ENCODE measurements at regions not wholly inside any gene's neighbourhood (a gene's known extent, or its start where the extent isn't known, plus 50 kb on each side); places are given as distances from the start of the nearest gene placed in this dataset.
A peak's percentile ranks its signal among the peaks of the same experiment; 100 is the strongest.
"Not testable (repeated sequence)": the region's sequence is repeated elsewhere in the genome, so short reads cannot be mapped to it uniquely, and the experiment has no call there.

- no peak for DNase-seq (ENCODE audit: low spot score)
Observed at GRCh38 chr1:5140136-5140535, 485.7 kb downstream of the AJAP1 start.

- DNase-seq (ENCODE audit: low spot score), result no peak
Observed at GRCh38 chr1:5129746-5130355, 475.4 kb downstream of the AJAP1 start.

- no peak for DNase-seq (ENCODE audit: low spot score)
Observed at GRCh38 chr1:5125208-5125607, 470.8 kb downstream of the AJAP1 start.

DNA sequence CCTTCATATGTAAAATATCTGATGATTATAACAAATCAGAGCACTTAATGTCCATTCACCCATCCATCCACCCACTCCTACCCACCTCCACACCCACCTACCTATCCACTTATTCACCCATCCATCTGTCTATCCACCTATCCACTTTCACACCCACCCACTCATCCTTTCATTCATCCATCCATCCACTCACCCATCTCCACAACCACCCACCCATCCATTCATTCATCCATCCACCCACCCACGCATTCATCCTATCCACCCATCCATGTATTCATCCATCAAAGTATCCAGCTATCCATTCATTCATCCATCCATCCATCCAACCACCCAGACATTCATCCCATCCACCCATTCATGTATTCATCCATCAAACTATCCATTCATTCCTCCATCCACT lies 466.1 kb downstream of the AJAP1 start:
- DNase-seq (ENCODE audit: low spot score), result no peak

- no peak for DNase-seq (ENCODE audit: low spot score)
Observed at GRCh38 chr1:5119366-5120234, 465.2 kb downstream of the AJAP1 start.

GRCh38 chr1:5118771-5119170 lies 464.4 kb downstream of the AJAP1 start:
- DNase-seq (ENCODE audit: low spot score), result not testable (repeated sequence)

- not testable (repeated sequence) for DNase-seq (ENCODE audit: low spot score)
Observed at GRCh38 chr1:5118292-5118691, 463.9 kb downstream of the AJAP1 start.

GRCh38 chr1:5111581-5111980 lies 457.2 kb downstream of the AJAP1 start:
- no peak for DNase-seq (ENCODE audit: low spot score)

DNA sequence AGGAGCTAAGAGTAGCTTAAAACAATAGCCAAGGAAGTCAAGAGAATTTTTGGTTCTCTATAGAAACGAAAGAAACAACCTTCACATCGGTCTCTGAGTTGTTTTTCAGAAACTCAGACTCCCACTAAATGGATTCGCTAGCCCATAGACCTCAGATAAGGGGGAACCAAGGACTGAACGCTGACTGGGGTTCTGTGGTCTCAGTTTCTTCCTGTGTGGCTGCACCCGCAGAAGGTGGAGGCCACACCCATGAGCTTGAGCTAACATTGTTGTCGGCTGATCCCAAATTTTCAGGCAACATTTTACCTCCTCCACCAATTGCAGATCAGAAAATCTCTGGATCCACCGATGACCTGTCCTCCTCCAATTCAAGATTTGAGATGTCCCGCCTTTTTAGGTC lies 456.1 kb downstream of the AJAP1 start:
- no peak for DNase-seq (ENCODE audit: low spot score)

- DNase-seq (ENCODE audit: low spot score), result no peak
Observed at GRCh38 chr1:5109633-5110032, 455.2 kb downstream of the AJAP1 start.

DNA sequence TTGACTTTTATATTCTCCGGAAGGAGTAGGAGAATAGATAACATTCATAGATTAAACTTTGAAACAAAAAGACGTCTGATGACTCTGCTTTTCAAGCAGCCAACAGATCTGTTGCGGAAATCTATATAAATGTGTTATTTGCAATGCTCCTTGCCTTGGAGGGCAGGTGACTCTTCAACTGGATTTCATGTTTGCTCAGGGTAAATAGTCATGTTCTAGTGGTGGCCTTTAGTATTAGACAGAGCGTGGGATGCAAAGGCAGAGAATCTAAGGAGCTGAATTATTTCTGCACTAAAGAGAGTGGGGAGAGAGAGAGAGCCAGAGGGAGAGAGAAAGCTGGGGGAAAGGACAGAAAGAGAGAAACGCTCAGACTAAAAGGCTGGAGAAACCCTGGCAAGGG lies 454.3 kb downstream of the AJAP1 start:
- DNase-seq (ENCODE audit: low spot score), result no peak

DNA sequence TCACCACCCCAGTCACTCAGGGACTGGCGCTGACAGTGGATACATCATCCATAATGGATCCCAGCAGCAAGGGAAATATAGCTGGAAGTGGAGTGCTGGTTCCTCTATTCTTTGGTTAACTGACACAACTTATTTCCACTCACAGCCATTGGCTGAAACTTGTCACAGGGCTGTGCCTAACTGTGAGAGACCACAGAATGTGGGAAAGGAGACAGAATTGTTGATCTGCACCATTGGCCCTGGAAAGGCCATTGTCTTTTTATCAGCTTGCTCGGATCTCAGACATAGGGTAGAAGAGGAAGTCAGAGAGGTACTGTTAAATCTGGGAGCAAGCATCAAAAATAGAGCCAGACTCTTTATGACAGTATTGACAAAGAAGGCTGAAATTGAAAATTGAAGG lies 451.3 kb downstream of the AJAP1 start:
- no peak for DNase-seq (ENCODE audit: low spot score)

- DNase-seq (ENCODE audit: low spot score), result no peak
Observed at GRCh38 chr1:5099558-5099957, 445.1 kb downstream of the AJAP1 start.

DNA sequence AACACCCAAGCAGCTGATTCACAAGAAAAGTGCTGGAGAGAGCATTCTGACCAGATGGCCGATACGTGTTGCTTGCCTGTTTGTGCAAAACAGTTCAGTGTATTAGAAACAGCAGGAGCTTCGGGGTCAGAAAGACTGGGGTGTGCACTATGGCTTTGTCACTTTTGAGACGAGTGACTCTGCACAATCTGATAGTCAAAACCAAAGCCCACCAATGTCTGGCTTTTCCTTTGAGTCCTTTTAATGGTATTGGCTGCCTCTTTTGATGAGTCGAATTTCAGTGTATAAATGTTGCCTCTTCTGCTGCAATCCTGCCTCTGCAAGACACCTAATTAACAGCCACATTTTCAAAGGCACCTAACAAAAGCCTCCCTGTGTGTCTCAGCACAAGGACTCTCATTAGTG lies 444.6 kb downstream of the AJAP1 start:
- no peak for DNase-seq (ENCODE audit: low spot score)

GRCh38 chr1:5093042-5093441 lies 438.6 kb downstream of the AJAP1 start:
- DNase-seq (ENCODE audit: low spot score), result no peak

DNA sequence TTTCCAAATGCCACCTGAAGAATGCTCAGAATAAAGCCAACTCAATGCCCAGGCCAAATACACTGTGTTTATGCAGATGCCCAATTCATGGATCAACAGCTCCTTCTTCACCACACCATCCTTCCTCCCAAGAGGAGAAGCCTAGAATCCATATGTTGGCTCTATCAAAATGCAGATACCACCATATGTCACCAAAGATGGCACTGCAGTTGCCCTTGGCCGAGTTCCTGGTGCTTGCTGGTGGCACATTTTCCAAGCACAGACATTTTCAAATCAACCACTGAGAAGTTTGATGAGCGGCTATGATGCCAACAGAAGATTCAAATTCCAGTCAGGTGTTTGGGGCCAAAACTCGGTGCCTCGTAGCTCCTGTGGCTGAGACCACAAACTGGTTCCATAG lies 430.3 kb downstream of the AJAP1 start:
- DNase-seq (ENCODE audit: low spot score), result no peak

- no peak for DNase-seq (ENCODE audit: low spot score)
Observed at GRCh38 chr1:5067246-5067645, 412.8 kb downstream of the AJAP1 start.

- DNase-seq (ENCODE audit: low spot score), result no peak
Observed at GRCh38 chr1:5053744-5054143, 399.3 kb downstream of the AJAP1 start.

- DNase-seq (ENCODE audit: low spot score), result no peak
Observed at GRCh38 chr1:5029136-5029535, 374.7 kb downstream of the AJAP1 start.

GRCh38 chr1:5012249-5012648 lies 357.8 kb downstream of the AJAP1 start:
- no peak for DNase-seq (ENCODE audit: low spot score)

GRCh38 chr1:5010656-5011055 lies 356.2 kb downstream of the AJAP1 start:
- DNase-seq (ENCODE audit: low spot score), result no peak

DNA sequence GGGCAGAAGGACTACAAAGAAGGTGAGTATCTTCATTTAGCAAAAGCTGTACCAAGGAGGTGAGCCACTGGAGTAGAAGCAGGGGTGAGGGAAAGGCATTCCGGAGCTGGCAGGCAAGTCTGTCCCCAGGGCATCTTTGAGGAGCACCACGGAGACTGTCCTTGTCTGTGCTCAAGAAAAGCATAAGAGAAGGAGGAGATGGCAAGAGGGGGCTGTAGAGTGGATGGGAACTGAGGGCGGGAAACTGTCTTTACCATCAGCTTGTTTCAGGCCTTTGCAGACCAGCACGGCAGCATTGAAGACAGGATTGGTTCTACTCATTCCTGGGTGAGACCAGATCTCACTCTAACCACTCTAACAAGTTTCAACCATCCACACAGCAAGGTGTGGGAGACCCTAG lies 355.8 kb downstream of the AJAP1 start:
- no peak for DNase-seq (ENCODE audit: low spot score)

GRCh38 chr1:5009376-5010065 lies 355.1 kb downstream of the AJAP1 start:
- peak; percentile 26 for DNase-seq (ENCODE audit: low spot score)
